ENCODE measurements at regions not wholly inside any gene's neighbourhood (a gene's known extent, or its start where the extent isn't known, plus 50 kb on each side); places are given as distances from the start of the nearest gene placed in this dataset.

GRCh38 chr3:157649511-157649910, 146.3 kb upstream of the VEPH1 start:
- Histone ChIP-seq H3K9me3 (ENCODE audit: low read length) (no peaks in the 10 kb centered on the region), H3K4me2 (ENCODE audit: low read length) (no peak overlapping the region), H3K36me3 (ENCODE audit: insufficient read depth, low read length) (no peaks in the 10 kb centered on the region), H3F3A (ENCODE audit: insufficient read depth, low read length, poor library complexity, severe bottlenecking) (no peaks in the 10 kb centered on the region), H3K9ac (ENCODE audit: low read length) (no peak overlapping the region), H3K79me2 (replicated peaks; ENCODE audit: insufficient read depth, low read length) (no peaks in the 10 kb centered on the region), H3K4me3 (ENCODE audit: low read length) (no peak overlapping the region), H3K27ac (ENCODE audit: low read length) (no peak overlapping the region), H4K20me1 (ENCODE audit: insufficient read depth) (no peaks in the 10 kb centered on the region), H2AFZ (ENCODE audit: low read depth, low read length) (no peak overlapping the region), H3K27me3 (ENCODE audit: insufficient read depth, low read depth, low read length) (no peaks in the 10 kb centered on the region), H3K9me2 (ENCODE audit: insufficient read depth, low read length) (no peaks in the 10 kb centered on the region)
- TF ChIP-seq EP300 (conservative IDR thresholded peaks at IDR 0.05; ENCODE audit: poor library complexity, severe bottlenecking) = no peak
- TF ChIP-seq SMC3 (conservative IDR thresholded peaks at IDR 0.05; ENCODE audit: poor library complexity) = no peak
- TF ChIP-seq MXI1 (conservative IDR thresholded peaks at IDR 0.05; ENCODE audit: poor library complexity, severe bottlenecking) = no peak
- no peak for TF ChIP-seq POLR2AphosphoS5 (IDR thresholded peaks at IDR 0.05)
- no peak for TF ChIP-seq RAD21 (conservative IDR thresholded peaks at IDR 0.05)
- TF ChIP-seq EZH2 (IDR thresholded peaks at IDR 0.05; ENCODE audit: borderline replicate concordance, insufficient read depth, low read length, poor library complexity, severe bottlenecking) = no peak
- TF ChIP-seq REST (IDR thresholded peaks at IDR 0.05; ENCODE audit: borderline replicate concordance) = no peak
- no peak for TF ChIP-seq TAF1 (IDR thresholded peaks at IDR 0.05; ENCODE audit: low read depth)

- no peak for TF ChIP-seq RAD21 (conservative IDR thresholded peaks at IDR 0.05)
- TF ChIP-seq EP300 (conservative IDR thresholded peaks at IDR 0.05; ENCODE audit: poor library complexity, severe bottlenecking) = no peak
- TF ChIP-seq POLR2AphosphoS5 (IDR thresholded peaks at IDR 0.05) = no peak
- TF ChIP-seq REST (IDR thresholded peaks at IDR 0.05; ENCODE audit: borderline replicate concordance) = no peak
These were observed 144.6 kb upstream of the VEPH1 start for GRCh38 chr3:157647820-157648219.

More at GRCh38 chr3:157647820-157648219, 144.6 kb upstream of the VEPH1 start:
- no peaks in the 10 kb centered on the region for H3K9me3 ChIP-seq (ENCODE audit: low read length)
- no peak overlapping the region for H3K4me3 ChIP-seq (ENCODE audit: low read length)
- H4K20me1 ChIP-seq (ENCODE audit: insufficient read depth) = no peaks in the 10 kb centered on the region
- no peaks in the 10 kb centered on the region for H3K79me2 ChIP-seq (replicated peaks; ENCODE audit: insufficient read depth, low read length)
- no peaks in the 10 kb centered on the region for H3K27me3 ChIP-seq (ENCODE audit: insufficient read depth, low read depth, low read length)
- no peak overlapping the region for H2AFZ ChIP-seq (ENCODE audit: low read depth, low read length)
- no peaks in the 10 kb centered on the region for H3F3A ChIP-seq (ENCODE audit: insufficient read depth, low read length, poor library complexity, severe bottlenecking)
- H3K36me3 ChIP-seq (ENCODE audit: insufficient read depth, low read length) = no peaks in the 10 kb centered on the region
- no peaks in the 10 kb centered on the region for H3K9me2 ChIP-seq (ENCODE audit: insufficient read depth, low read length)
- H3K4me2 ChIP-seq (ENCODE audit: low read length) = no peak overlapping the region
- H3K27ac ChIP-seq (ENCODE audit: low read length) = no peak overlapping the region
- H3K9ac ChIP-seq (ENCODE audit: low read length) = no peak overlapping the region
